Endothelial cell of umbilical vein (primary cell): ENCODE measurements at regions not wholly inside any gene's neighbourhood (a gene's known extent, or its start where the extent isn't known, plus 50 kb on each side); places are given as distances from the start of the nearest gene placed in this dataset.

Experiments used
- BruUV-seq: library from RNA; stranded (reverse); fragments of 400-500 nt; replicated peaks from 2 replicates; lab custom pipeline; 2021; lab: Mats Ljungman, UMichigan
- CTCF ChIA-PET: fragments of 300-600, 350-600 bp; sonication (Branson Sonifier 250); formaldehyde crosslinking; loops from one replicate; lab custom pipeline; 2021; ENCODE audit warnings: antibody characterized with exemption, inconsistent platforms; lab: Charles Lee
- POLR2A ChIA-PET: fragments of 300-600, 350-600 bp; sonication (Branson Sonifier 250); formaldehyde crosslinking; loops from one replicate; lab custom pipeline; 2021; ENCODE audit warnings: antibody characterized with exemption, inconsistent platforms; lab: Charles Lee
- DNase-seq: peaks from one replicate; pipeline ENCODE4 v3.0.0-alpha.2; 2011; ENCODE audit warnings: low read depth, low spot score
- FAIRE-seq: peaks from 2 replicates; lab custom pipeline; 2011; peaks lifted over from hg19 to GRCh38; lab: Jason Lieb, UNC
- H2AFZ ChIP-seq: 2 replicates; pipeline ENCODE4 v1.6.0; 2012; ENCODE audit warnings: low read depth, low read length, control low read depth, inconsistent platforms
- H3K27ac ChIP-seq: 2 replicates; pipeline ENCODE4 v1.5.1; 2011; ENCODE audit warnings: low read depth, mild to moderate bottlenecking, control low read depth, low read length, moderate library complexity; ENCODE audit not compliant: insufficient read depth
- H3K27me3 ChIP-seq, 2 experiments: 2 replicates each; pipeline versions ENCODE4 v1.6.0 to v1.6.1; 2011; ENCODE audit warnings: low read length in 2 of 2, mixed read lengths in 1 of 2; ENCODE audit not compliant: control insufficient read depth in 2 of 2, insufficient read depth in 2 of 2
- H3K36me3 ChIP-seq, 2 experiments: 2 replicates in 1 of 2; 3 replicates in 1 of 2; pipeline ENCODE4 v1.5.1; 2011; ENCODE audit warnings: low read length in 2 of 2, mild to moderate bottlenecking in 1 of 2, moderate library complexity in 1 of 2; ENCODE audit not compliant: control insufficient read depth in 2 of 2, insufficient read depth in 2 of 2; ENCODE audit errors: extremely low read depth in 1 of 2
- H3K4me1 ChIP-seq: 3 replicates; pipeline ENCODE4 v1.5.1; 2011; ENCODE audit warnings: mild to moderate bottlenecking, low read length; ENCODE audit not compliant: control insufficient read depth, insufficient read depth; ENCODE audit errors: extremely low read depth
- H3K4me2 ChIP-seq: 2 replicates; pipeline ENCODE4 v1.6.1; 2011; ENCODE audit warnings: low read length, control low read depth, mixed read lengths; ENCODE audit not compliant: insufficient read depth
- H3K4me3 ChIP-seq, 3 experiments: fragments of 200-600 bp in 1 of 3; sonication (generic), shearing (Covaris generic) in 1 of 3; replicated peaks in 1 of 3; 2 replicates each; pipeline ENCODE4 v1.5.1; 2011 to 2016; ENCODE audit warnings: control low read depth in 3 of 3, low read length in 3 of 3, mild to moderate bottlenecking in 2 of 3, inconsistent platforms in 1 of 3, low read depth in 1 of 3, moderate library complexity in 1 of 3; ENCODE audit not compliant: insufficient read depth in 1 of 3
- H3K79me2 ChIP-seq: 2 replicates; pipeline ENCODE4 v1.6.0; 2012; ENCODE audit warnings: low read length, inconsistent platforms; ENCODE audit not compliant: control insufficient read depth, insufficient read depth
- H3K9ac ChIP-seq: replicated peaks from 2 replicates; pipeline ENCODE3; 2011; ENCODE audit warnings: low read length, control low read depth; ENCODE audit not compliant: insufficient read depth; ENCODE audit errors: extremely low read depth
- H3K9me1 ChIP-seq: replicated peaks from 3 replicates; pipeline ENCODE4 v1.6.0; 2011; ENCODE audit warnings: mild to moderate bottlenecking, low read length; ENCODE audit not compliant: control insufficient read depth, insufficient read depth; ENCODE audit errors: extremely low read depth
- H3K9me3 ChIP-seq: replicated peaks from 2 replicates; pipeline ENCODE4 v1.5.1; 2012; ENCODE audit warnings: low read length, inconsistent platforms; ENCODE audit not compliant: control insufficient read depth, insufficient read depth
- H4K20me1 ChIP-seq: replicated peaks from 2 replicates; pipeline ENCODE3; 2011; ENCODE audit warnings: mild to moderate bottlenecking, low read length; ENCODE audit not compliant: control insufficient read depth, insufficient read depth; ENCODE audit errors: extremely low read depth
- CTCF ChIP-seq, 2 donors: IDR thresholded peaks; 1 replicate in 1 of 2; 2 replicates in 1 of 2; pipeline ENCODE4 v1.5.1; 2011; ENCODE audit warnings: low read length in 2 of 2, mild to moderate bottlenecking in 2 of 2, moderate library complexity in 2 of 2, control low read depth in 1 of 2, inconsistent platforms in 1 of 2, low read depth in 1 of 2; ENCODE audit not compliant: insufficient read depth in 1 of 2; ENCODE audit errors: extremely low read depth in 1 of 2
- EZH2 ChIP-seq: IDR thresholded peaks from 2 replicates; pipeline ENCODE4 v1.6.1; 2012; ENCODE audit warnings: borderline replicate concordance, low read depth, mild to moderate bottlenecking, moderate library complexity, low read length, inconsistent platforms; ENCODE audit not compliant: severe bottlenecking
- FOS ChIP-seq: IDR thresholded peaks from 2 replicates; pipeline ENCODE4 v1.6.1; 2011; ENCODE audit warnings: mild to moderate bottlenecking, low read length, moderate library complexity, borderline replicate concordance; ENCODE audit not compliant: insufficient read depth
- GATA2 ChIP-seq: IDR thresholded peaks from 2 replicates; pipeline ENCODE4 v1.7.0; 2011; ENCODE audit warnings: low read depth, mild to moderate bottlenecking, moderate library complexity, mixed read lengths, low read length; ENCODE audit not compliant: insufficient read length, insufficient read depth
- JUN ChIP-seq: IDR thresholded peaks from 2 replicates; pipeline ENCODE4 v1.6.1; 2011; ENCODE audit warnings: borderline replicate concordance, low read depth; ENCODE audit not compliant: insufficient read length, insufficient read depth
- MAX ChIP-seq: IDR thresholded peaks from 2 replicates; pipeline ENCODE4 v1.6.1; 2011; ENCODE audit not compliant: insufficient read depth, insufficient read length
- POLR2A ChIP-seq: IDR thresholded peaks from 2 replicates; pipeline ENCODE4 v1.6.1; 2012; ENCODE audit warnings: low read depth, mild to moderate bottlenecking, control low read depth, low read length
- POLR2AphosphoS5 ChIP-seq: IDR thresholded peaks from 2 replicates; pipeline ENCODE4 v1.6.1; 2012; ENCODE audit warnings: low read depth, mild to moderate bottlenecking, control low read depth, low read length, moderate library complexity; ENCODE audit not compliant: insufficient read depth
- dilution Hi-C: fragments of 300-500 bp; cut with MboI; formaldehyde crosslinking; loops from one replicate; pipeline ENCODE4 v1.15.0; 2019; ENCODE audit warnings: low sequenced_read_pairs; ENCODE audit not compliant: extremely low pct_ligation_motif_present
- intact Hi-C: fragments of 100-400 bp; cut with micrococcal nuclease; formaldehyde crosslinking; loops from one replicate; pipeline ENCODE4 v1.10.0; 2022

GRCh38 chr10:52939894-52940293 is 167.3 kb upstream of the MBL2 start:
- no peak for TF ChIP-seq FOS
- TF ChIP-seq POLR2A = no peak
- TF ChIP-seq GATA2 = no peak
- TF ChIP-seq POLR2AphosphoS5 = no peak
- TF ChIP-seq CTCF (IDR thresholded peaks at IDR 0.05; ENCODE audit: extremely low read depth in 1 of 2, insufficient read depth in 1 of 2, low read depth in 1 of 2, low read length in 2 of 2) = no peak
- no peak for TF ChIP-seq MAX
- TF ChIP-seq JUN = no peak
- no peak for TF ChIP-seq EZH2
- H3K36me3 ChIP-seq = no peaks in the 10 kb centered on the region
- ChIA-PET CTCF (no interaction called here), POLR2A (no interaction called here)
- no peak overlapping the region for H3K4me2 ChIP-seq
- intact Hi-C loops = no loop called here
- H3K27me3 ChIP-seq = peaks cover 0 to 2% of the 10 kb centered on the region in 2 experiments
- H3K9me1 ChIP-seq = no peaks in the 10 kb centered on the region
- no peaks in the 10 kb centered on the region for H3K79me2 ChIP-seq
- dilution Hi-C loops = no loop called here
- no peak overlapping the region for H2AFZ ChIP-seq
- H3K4me3 ChIP-seq = no peak overlapping the region
- H3K27ac ChIP-seq = no peak overlapping the region
- H3K9me3 ChIP-seq = no peaks in the 10 kb centered on the region
- DNase-seq (no peak), FAIRE-seq (no peak)
- no peaks in the 10 kb centered on the region for H3K4me1 ChIP-seq
- no peaks in the 10 kb centered on the region for H4K20me1 ChIP-seq
- no TSS peak for BruUV-seq
- no peak overlapping the region for H3K9ac ChIP-seq
